Suprapubic skin (tissue), 3 donors: ENCODE measurements at regions not wholly inside any gene's neighbourhood (a gene's known extent, or its start where the extent isn't known, plus 50 kb on each side); places are given as distances from the start of the nearest gene placed in this dataset.
"Not testable (repeated sequence)": the region's sequence is repeated elsewhere in the genome, so short reads cannot be mapped to it uniquely, and the experiment has no call there.

ENCODE experiments used
- EP300 ChIP-seq: sonication (generic); formaldehyde crosslinking; IDR thresholded peaks from one replicate; pipeline ENCODE4 v1.6.1; 2017; ENCODE audit warnings: antibody characterized with exemption
- POLR2A ChIP-seq, 2 donors: fragments of 450-650 bp; IDR thresholded peaks; one replicate each; pipeline ENCODE4 v1.6.1; 2017; ENCODE audit warnings: antibody characterized with exemption in 2 of 2, mild to moderate bottlenecking in 2 of 2, moderate library complexity in 2 of 2
- TF ChIP-seq, protein P1 (sequence below), 2 donors: fragments of 200-600 bp in 1 of 2; fragments of 450-650 bp in 1 of 2; sonication (generic) in 1 of 2; IDR thresholded peaks; one replicate each; pipeline ENCODE4 v1.5.1; 2016 to 2019; ENCODE audit warnings: antibody characterized with exemption in 2 of 2, mild to moderate bottlenecking in 1 of 2, moderate library complexity in 1 of 2

DNA sequence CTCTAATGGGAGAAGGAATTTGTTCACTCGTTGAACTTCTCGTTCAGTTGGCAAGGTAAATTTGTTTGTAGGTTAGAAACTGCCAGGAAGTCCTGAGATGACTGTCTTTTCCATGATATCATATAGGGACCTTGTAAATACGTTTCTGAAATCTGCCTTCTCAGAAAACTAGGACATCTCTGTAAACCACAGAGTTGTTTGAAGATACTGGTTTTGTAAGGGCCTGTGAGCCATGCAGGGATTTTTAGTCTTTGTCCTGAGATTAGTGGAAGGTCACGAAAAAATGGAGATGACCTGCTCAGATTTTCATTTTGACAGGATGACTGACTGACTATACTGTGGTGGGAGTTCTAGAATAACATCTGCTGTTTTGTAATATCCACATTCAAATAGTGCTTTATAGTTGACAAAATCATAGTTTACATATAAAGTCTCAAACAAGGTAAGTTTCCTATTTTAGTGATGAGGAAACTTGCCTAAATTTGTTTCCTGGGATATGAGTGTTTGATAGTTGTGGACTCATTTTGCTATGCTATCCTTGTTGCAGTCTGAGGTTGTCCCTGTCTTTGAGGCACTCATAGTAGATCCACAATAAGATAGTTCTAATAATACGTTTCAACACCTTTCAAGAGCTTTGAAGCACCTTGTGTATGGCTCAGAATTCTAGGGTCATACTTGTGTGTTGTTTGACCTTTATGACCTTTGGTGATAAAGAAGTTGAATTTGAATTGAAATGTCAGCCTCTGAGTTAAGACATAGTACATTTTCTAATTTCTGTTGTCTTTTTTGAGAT, 107.3 kb upstream of the PLGLB1 start:
- TF ChIP-seq, protein P1, sequence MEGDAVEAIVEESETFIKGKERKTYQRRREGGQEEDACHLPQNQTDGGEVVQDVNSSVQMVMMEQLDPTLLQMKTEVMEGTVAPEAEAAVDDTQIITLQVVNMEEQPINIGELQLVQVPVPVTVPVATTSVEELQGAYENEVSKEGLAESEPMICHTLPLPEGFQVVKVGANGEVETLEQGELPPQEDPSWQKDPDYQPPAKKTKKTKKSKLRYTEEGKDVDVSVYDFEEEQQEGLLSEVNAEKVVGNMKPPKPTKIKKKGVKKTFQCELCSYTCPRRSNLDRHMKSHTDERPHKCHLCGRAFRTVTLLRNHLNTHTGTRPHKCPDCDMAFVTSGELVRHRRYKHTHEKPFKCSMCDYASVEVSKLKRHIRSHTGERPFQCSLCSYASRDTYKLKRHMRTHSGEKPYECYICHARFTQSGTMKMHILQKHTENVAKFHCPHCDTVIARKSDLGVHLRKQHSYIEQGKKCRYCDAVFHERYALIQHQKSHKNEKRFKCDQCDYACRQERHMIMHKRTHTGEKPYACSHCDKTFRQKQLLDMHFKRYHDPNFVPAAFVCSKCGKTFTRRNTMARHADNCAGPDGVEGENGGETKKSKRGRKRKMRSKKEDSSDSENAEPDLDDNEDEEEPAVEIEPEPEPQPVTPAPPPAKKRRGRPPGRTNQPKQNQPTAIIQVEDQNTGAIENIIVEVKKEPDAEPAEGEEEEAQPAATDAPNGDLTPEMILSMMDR (IDR thresholded peaks at IDR 0.05): not testable (repeated sequence)
- not testable (repeated sequence) for TF ChIP-seq EP300; POLR2A (IDR thresholded peaks at IDR 0.05)
